Loucy (cell line): ENCODE measurements at regions not wholly inside any gene's neighbourhood (a gene's known extent, or its start where the extent isn't known, plus 50 kb on each side); places are given as distances from the start of the nearest gene placed in this dataset.

Experiments
- H2AFZ ChIP-seq: fragments of 200-600 bp; sonication (generic); 2 replicates; pipeline ENCODE4 v1.6.0; 2016; ENCODE audit warnings: antibody characterized with exemption, mild to moderate bottlenecking, low read length, moderate library complexity
- H3F3A ChIP-seq: fragments of 200-600 bp; 2 replicates; pipeline ENCODE4 v1.6.0; 2016; ENCODE audit warnings: antibody characterized with exemption, low read depth, mild to moderate bottlenecking
- H3K27me3 ChIP-seq: fragments of 200-600 bp; sonication (generic); 2 replicates; pipeline ENCODE4 v1.6.1; 2014; ENCODE audit warnings: low read length, mild to moderate bottlenecking; ENCODE audit not compliant: insufficient read depth, poor library complexity, severe bottlenecking
- H3K36me3 ChIP-seq: fragments of 200-600 bp; sonication (generic); 2 replicates; pipeline ENCODE4 v1.6.1; 2016; ENCODE audit warnings: low read length; ENCODE audit not compliant: insufficient read depth
- H3K4me1 ChIP-seq: fragments of 200-600 bp; sonication (generic); 2 replicates; pipeline ENCODE4 v1.5.1; 2014; ENCODE audit warnings: low read length, mild to moderate bottlenecking; ENCODE audit not compliant: insufficient read depth, poor library complexity, severe bottlenecking
- H3K4me2 ChIP-seq: fragments of 200-600 bp; sonication (generic); 2 replicates; pipeline ENCODE4 v1.6.0; 2014; ENCODE audit warnings: antibody characterized with exemption, low read length, low read depth, mild to moderate bottlenecking; ENCODE audit not compliant: poor library complexity, severe bottlenecking
- H3K4me3 ChIP-seq: fragments of 200-600 bp; sonication (generic); 2 replicates; pipeline ENCODE4 v1.5.1; 2014; ENCODE audit warnings: low read length, mild to moderate bottlenecking, mixed read lengths; ENCODE audit not compliant: poor library complexity, severe bottlenecking
- H3K79me2 ChIP-seq: fragments of 200-600 bp; sonication (generic); 2 replicates; pipeline ENCODE4 v1.6.1; 2014; ENCODE audit warnings: low read length; ENCODE audit not compliant: insufficient read depth
- H3K9ac ChIP-seq: fragments of 200-600 bp; sonication (generic); 2 replicates; pipeline ENCODE4 v1.6.0; 2014; ENCODE audit warnings: mild to moderate bottlenecking, low read depth, low read length, moderate library complexity; ENCODE audit not compliant: poor library complexity, severe bottlenecking
- H3K9me2 ChIP-seq: fragments of 200-600 bp; sonication (generic); replicated peaks from 2 replicates; pipeline ENCODE4 v1.6.1; 2016; ENCODE audit warnings: low read depth, low read length, mixed read lengths
- H3K9me3 ChIP-seq: fragments of 200-600 bp; sonication (generic); 2 replicates; pipeline ENCODE4 v1.6.1; 2014; ENCODE audit warnings: mild to moderate bottlenecking, antibody characterized with exemption, low read length, low read depth; ENCODE audit not compliant: insufficient read depth
- H4K20me1 ChIP-seq: fragments of 200-600 bp; sonication (generic); 2 replicates; pipeline ENCODE4 v1.6.0; 2014; ENCODE audit warnings: antibody characterized with exemption, low read length, mild to moderate bottlenecking; ENCODE audit not compliant: insufficient read depth, poor library complexity, severe bottlenecking
- CTCF ChIP-seq: fragments of 200-600 bp; sonication (generic); conservative IDR thresholded peaks from 2 replicates; pipeline ENCODE4 v1.5.1; 2014; ENCODE audit warnings: mild to moderate bottlenecking, antibody characterized with exemption, low read length
- EZH2phosphoT487 ChIP-seq: fragments of 200-600 bp; IDR thresholded peaks from 2 replicates; pipeline ENCODE4 v1.6.1; 2018; ENCODE audit warnings: antibody characterized with exemption, mild to moderate bottlenecking, moderate library complexity, borderline replicate concordance

- Histone ChIP-seq H3K4me2 (no peak overlapping the region), H4K20me1 (no peaks in the 10 kb centered on the region), H3K4me1 (no peaks in the 10 kb centered on the region), H2AFZ (no peak overlapping the region), H3K9ac (no peak overlapping the region), H3K4me3 (no peak overlapping the region), H3K9me3 (no peaks in the 10 kb centered on the region), H3K27me3 (no peaks in the 10 kb centered on the region), H3K36me3 (no peaks in the 10 kb centered on the region), H3K79me2 (no peaks in the 10 kb centered on the region), H3F3A (no peaks in the 10 kb centered on the region), H3K9me2 (no peaks in the 10 kb centered on the region)
- no peak for TF ChIP-seq EZH2phosphoT487
- TF ChIP-seq CTCF = no peak
These were observed 296.6 kb upstream of the KITLG start for GRCh38 chr12:88876857-88877256.

GRCh38 chr12:88870000-88870737, 289.9 kb upstream of the KITLG start:
- TF ChIP-seq EZH2phosphoT487 (no peak), CTCF (no peak)
- Histone ChIP-seq H3K4me2 (no peak overlapping the region), H3K27me3 (no peaks in the 10 kb centered on the region), H3K4me3 (no peak overlapping the region), H3K79me2 (no peaks in the 10 kb centered on the region), H3K4me1 (no peaks in the 10 kb centered on the region), H3K9me2 (no peaks in the 10 kb centered on the region), H3F3A (no peaks in the 10 kb centered on the region), H3K9me3 (no peaks in the 10 kb centered on the region), H2AFZ (no peak overlapping the region), H4K20me1 (no peaks in the 10 kb centered on the region), H3K36me3 (no peaks in the 10 kb centered on the region), H3K9ac (no peak overlapping the region)

GRCh38 chr12:88868050-88868449, 287.8 kb upstream of the KITLG start:
- Histone ChIP-seq H3K36me3 (no peaks in the 10 kb centered on the region), H3K9me2 (no peaks in the 10 kb centered on the region), H3K27me3 (no peaks in the 10 kb centered on the region), H3K9ac (no peak overlapping the region), H4K20me1 (no peaks in the 10 kb centered on the region), H3K4me3 (no peak overlapping the region), H3K4me1 (no peaks in the 10 kb centered on the region), H3F3A (no peaks in the 10 kb centered on the region), H3K9me3 (no peaks in the 10 kb centered on the region), H2AFZ (no peak overlapping the region), H3K4me2 (no peak overlapping the region), H3K79me2 (no peaks in the 10 kb centered on the region)
- TF ChIP-seq EZH2phosphoT487 = no peak
- no peak for TF ChIP-seq CTCF
